ENCODE measurements at regions not wholly inside any gene's neighbourhood (a gene's known extent, or its start where the extent isn't known, plus 50 kb on each side); places are given as distances from the start of the nearest gene placed in this dataset.

DNA sequence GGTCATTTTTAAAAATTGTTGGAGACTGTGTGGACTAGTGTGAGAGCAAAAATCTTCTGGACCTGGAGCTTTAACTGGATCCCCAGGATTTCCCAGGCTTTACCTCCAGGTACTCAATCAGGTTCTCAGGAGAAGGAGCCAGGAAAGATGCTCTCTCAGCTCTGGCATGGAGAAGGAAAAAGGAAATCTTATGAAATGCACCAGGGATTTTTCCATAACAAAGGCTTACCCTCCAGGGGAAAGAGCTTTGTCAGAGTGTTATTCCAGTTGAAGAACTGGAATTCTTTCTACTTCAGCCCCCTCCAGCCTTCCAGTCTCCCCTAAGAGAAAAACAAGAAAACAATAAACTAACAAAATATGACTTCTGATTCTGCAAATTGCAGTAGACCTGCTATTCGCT is 436.7 kb upstream of the ANKRD30A start:
- no peak for DNase-seq

DNA sequence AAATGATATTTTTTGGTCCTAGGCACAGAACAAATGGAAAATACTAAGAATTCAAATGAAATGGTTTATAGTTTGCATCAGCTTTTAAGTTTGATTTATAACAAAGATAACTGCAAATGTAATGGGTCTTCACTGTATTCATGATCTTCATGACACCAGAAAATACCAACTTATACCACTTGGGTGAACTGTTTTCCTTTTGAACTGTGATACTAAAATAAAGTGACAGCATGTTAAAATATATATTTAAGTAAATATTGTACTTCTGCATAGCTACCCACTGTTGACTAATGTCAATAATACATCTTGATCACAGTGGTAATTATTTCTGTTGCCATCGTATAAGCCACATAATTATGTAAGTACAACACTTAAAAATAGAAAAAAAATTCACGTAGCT is 442.0 kb upstream of the ANKRD30A start:
- DNase-seq, result no peak

DNA sequence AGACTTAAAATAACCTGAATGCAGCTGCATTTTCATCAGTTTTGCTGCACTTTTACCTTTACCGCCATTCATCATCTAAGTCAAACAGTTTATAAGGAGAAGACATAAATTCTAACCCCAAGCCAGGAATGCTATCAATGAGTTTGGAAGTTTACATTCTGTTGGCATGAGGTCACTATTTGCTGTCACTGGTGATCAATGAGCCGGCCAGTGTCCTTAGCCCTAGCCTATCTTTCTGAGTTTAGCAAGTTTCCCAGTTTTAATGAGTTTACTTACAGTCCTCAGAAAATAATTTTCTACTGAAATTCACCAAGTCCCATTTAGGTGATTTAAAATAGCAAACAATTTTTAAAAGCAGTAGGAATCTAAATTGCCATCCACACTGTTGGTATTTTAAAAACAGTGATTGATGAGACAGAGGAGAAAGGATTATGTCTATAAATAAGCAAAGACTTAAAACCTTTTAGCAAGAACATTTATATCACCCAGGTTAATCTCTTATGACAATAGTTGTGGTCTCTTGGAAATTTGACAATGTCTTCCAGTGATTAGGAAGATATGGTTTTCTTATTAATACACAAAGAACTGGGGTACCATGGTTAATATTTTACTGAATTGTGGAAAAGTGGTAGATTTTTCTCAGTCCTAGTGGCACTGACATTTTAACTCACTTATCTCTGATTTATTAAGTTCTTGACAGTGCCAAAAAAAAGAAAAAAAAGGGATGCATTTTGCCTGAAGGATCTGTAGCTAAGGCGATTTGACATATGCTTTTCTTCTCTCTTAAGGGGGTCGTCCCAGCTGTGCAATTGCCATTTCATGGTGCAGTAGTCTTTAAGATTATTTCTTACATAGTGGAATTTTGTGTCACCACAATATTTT is 443.4 kb upstream of the ANKRD30A start:
- no peak for DNase-seq

DNA sequence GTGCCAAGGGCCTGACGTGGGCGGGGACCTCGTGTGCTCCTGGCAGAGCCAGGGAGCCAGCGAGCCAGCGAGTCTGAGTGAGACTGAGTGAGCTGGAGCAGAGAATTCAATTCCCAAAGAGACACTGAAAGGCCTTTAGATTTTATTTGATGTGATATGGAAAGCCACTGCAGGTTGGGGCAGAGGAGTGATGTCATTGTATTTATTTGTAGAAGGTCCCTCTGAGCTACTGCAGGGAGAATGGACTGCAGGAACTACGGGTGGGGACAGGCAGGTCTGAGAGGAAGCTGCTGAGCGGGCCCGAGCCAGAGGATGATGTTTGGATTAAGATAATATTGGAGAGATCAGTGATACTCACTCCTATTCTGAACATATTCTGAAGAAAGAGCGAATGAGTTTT is 445.8 kb upstream of the ANKRD30A start:
- no peak for DNase-seq

DNA sequence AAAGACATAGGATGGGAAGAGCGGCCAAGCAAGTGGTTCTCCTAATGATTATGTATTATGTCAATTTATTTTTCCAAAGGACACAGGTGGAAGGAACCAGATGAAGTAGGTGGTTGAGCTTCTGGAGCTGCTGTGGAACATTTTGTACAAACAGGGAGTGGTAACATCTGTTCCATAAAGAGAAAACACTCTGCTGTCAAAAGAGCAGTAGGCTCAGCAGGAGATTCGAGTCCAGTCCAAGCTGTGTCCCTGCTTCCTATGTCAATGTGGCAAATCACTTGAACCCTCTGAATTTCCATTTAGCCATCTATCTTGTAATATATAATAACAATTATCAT is 448.0 kb upstream of the ANKRD30A start:
- peak; percentile 47 for DNase-seq

DNA sequence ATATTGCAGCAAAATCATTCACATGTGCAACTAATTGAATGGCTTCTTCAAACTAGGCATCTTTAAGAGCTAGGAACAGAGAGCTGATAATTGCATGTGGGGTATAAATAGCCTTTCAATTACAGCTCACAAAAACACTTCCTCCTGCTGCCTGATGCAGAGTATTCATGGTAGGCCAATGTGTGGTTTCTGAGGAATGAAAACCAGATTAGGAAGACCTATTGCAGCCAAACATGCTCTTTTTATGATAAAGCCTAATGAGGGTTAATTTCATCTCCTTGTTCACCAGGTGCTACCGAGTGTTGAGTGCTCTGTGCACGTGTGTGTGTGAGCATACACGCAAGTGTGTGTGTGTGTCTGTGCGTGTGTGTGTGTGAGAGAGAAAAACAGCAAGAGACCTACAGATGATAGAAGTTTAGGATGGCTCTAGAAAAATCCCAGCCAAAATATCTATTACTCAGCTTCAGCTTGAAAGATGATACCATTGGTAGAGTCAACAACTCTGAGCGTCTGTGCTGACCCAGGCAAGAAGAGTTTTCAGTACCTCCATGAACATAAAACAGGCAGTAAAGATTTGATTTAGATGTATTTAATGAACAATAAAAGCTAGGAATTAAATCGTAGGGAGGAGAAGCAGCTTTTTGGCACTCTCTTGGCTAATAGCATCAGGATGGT is 448.5 kb upstream of the ANKRD30A start:
- DNase-seq, result no peak

DNA sequence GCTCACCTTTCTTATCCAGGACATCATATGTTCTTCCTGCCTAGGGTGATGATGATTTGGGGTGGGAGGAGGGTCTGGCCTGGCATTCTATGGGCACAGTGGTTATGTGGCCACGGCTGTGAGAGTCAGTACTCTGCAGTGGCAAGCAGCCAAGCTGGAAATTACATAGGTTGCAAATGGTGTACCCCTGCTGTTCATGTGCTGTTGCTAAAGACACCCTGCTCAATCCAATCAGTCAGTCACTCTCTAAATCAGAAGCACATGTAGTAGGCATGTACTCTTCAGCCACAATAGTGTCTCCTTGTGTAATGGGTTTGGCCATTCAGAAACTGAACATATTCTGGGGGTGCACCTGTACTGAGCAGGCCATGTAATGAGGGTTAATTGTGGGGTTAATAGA is 449.1 kb upstream of the ANKRD30A start:
- DNase-seq, result peak; percentile 10

DNA sequence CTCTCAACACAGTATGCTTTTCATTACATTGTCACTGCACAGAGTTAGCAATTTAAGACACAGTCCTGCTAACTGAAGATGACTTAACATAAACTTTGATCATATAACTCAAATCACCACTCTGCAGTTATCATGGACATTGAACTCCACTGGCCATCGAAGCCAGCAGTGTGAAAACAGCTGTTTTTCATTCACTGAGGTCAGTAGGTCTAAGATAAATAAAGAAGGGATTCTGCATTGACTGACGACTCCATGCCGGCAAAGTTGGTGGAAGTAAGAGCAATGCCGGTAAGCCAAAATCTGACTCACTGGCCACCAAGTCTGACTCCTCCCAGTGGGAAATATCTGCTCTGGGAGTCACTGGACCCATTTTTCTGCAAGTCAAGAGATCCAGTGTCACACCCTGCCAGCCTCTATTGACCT is 449.9 kb upstream of the ANKRD30A start:
- no peak for DNase-seq

DNA sequence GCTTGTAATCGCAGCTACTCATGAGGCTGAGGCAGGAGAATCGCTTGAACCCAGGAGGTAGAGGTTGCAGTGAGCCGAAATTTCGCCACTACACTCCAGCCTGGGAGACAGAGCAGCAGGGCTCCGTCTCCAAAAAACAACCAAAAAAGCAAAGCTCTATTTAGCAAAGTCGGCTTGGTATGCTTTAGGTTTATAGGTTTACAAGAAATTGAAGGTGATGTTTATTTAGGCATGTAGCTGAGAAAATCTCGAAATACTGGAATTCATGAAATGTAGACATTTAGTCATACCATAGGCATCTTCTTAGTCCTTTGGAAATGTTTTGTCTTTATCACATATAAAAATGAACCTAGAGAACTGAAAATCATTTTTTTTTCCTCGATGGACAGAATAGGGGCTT is 453.8 kb upstream of the ANKRD30A start:
- no peak for DNase-seq

DNA sequence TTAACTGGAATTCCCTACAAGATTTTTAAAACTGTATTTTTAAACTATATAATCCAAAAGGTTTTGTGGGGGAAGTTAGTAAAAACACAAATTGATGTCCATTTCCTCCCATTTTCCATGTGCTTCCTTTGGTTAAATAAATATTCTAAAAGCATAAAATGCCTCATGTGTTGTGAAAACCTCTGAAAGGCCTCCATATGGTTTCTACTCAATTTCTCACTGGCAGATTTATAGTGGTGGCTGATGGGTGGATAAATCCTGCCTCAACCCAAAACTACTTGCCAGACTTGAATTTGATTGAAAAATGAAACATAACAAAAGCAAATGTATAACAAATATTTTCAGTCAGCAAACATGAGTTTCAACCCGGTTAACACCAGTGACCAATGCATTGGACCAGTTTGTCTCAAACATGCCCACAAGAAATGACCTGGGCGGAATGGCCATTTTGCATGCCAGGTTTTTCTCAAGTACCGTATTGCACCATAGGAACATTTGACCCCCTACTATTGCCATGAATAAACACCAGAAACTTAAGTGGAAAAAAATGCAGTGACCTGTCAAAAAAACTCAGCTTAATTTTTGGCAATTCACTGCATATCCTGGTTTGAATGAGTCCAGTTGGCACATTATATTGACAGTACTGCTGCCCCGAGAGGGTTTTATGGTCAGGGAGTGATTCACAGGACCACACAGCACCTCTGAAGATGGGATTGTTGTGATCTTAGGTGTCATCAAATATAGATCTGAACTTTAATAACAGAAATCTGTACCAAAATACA is 454.6 kb upstream of the ANKRD30A start:
- no peak for DNase-seq

DNA sequence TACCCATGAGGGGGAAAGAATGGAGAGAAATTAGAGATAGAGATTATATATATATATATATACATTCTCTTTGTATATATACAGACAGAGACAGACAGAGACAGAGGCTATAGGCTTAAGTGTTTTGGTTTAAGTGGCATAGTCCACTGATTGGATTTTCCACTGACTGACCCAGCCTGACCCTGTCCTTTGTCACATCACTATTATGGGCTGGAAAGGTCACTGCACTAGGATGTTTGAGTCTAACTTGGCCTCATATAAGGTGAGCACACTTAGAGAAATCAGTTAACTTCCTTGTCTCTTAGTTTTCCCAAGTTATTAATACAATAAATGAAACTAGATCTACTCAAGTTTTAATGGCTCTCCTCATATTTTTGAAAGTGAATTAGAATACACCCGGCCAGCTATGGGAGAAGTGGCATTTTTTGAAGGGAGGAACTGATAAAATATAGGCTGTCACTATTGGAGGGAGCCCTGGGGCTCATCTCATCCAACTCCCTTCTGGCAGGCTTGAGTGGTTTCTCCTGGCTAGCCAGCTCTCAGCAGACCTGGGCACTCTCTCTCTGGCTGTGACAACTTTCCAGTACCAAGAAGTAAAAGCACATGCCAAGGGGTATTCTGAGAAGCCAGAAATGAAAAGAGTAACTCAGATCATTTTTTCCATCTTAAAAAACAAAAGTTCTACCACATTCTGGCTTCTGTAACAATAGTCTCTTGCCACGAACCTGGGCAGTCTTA is 455.6 kb upstream of the ANKRD30A start:
- DNase-seq, result no peak

DNA sequence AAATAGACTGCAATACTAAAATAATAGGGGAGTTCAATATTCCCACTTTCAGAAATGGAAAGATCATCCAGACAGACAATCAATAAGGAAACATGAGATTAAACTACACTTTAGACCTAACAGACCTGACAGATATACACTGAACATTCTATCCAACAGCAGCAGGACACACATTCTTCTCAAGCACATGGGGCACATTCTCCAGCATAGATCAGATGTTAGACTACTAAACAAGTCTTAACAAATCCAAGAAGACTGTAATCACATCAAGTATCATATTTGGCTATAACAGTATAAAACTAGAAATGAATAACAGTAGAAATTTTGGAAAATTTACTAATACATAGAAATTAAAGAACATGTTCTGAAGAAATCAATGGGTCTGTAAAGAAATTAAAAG is 458.9 kb upstream of the ANKRD30A start:
- no peak for DNase-seq

DNA sequence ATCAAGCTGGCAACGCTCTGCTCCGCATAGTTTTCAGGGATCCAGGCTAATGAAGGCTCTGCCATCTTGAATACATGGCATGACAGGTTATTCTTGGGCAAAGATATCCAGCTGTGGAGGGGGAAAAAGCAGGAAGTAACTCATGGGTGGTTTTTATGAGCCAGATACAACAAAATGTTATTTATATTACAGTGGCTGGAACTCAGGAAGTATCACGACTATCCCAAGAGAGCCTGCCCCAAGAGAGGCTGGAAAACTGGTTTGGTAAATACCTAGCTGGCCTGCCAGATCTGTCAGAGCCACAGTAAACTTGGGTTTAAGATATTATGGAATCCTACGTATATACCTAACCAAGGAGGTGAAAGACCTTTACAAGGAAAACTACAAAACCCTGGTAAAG is 462.8 kb upstream of the ANKRD30A start:
- DNase-seq, result no peak

DNA sequence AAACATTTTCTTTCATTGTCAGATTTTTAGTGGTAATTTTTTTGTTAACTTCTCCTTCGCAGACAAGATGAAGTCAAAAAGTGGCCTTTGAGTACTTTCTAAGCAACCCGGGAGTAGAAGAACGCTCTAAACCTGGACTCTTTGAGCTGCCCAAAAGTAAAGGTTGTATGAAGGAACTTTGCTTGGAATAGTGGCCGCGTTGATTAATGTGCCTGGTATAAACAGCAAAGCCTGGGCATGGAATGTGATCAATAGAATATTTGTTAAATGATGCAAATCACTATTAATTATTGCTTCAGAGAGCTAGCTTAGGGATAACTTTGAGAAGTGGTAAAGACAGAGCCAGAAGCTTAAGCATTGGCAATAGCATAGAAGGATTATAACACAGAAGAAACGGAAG is 475.1 kb upstream of the ANKRD30A start:
- DNase-seq, result no peak

DNA sequence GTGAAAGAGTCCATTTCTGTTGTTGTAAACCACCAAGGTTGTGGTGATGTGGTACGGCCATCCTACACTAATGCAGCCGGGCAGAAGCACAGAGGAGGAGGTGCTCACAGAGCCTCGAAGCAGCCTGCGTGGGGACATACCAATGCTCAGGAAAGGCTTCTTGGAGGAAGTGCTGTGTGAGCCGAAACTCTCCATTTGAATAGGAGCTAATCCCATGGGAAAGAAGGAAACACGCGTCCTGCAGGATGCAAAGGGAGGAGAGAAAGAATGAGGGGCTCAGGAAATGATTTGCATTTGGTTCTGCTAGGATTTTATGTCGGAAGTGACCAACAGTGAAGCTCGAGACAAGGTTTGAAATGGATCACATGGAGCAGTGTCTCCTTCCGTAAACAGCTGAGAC is 477.9 kb upstream of the ANKRD30A start:
- DNase-seq, result no peak

DNA sequence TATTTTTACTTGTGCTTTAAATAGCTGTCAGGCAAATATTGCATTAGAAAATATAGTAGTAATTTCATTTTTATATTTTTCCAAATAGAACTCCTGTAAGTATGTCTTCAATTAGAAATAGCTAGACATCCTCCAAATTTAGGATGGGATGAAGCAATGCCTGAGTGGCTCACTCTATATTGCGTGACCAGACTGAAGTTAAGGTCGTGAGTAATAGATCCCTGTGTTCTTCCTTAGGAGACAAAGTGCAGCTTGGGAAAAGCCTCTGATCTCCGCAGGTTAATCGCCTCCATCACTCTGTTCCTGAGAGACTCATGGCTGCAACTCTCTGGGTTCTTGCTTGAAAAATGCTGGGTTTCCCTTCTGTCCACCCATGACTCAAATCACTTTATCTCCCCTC is 484.8 kb upstream of the ANKRD30A start:
- no peak for DNase-seq

DNA sequence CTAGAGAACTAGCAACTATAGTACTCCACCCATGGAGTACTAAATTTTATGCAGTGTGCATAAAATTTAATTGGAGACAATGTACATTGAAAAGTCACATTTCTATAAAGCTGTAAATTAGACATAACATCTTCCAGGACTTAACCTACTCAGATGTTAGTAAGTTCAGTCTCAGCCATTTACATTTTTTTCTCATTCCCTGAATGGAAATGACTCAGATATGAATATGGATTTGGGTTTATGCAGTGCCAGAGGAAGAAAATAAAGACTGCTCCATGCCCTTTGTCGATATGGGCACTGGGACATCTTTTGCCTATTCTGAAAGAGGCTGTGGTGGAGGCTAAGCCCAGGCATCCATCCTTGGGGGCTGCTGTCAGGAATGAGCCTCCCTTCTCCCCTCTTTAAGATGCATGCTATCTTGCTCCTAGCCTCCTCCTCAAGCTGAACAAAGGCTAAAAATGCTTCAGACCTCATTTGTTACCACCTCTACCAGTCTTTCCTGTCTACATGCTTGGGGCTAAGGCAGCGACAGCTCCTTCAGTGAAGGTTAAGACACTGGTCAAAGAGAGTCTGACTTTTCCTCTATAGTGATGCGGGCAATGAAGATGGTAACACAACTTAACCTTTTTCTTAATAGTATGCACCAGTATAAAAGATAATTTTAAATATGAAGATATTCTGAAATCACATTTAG is 486.8 kb upstream of the ANKRD30A start:
- DNase-seq, result no peak

DNA sequence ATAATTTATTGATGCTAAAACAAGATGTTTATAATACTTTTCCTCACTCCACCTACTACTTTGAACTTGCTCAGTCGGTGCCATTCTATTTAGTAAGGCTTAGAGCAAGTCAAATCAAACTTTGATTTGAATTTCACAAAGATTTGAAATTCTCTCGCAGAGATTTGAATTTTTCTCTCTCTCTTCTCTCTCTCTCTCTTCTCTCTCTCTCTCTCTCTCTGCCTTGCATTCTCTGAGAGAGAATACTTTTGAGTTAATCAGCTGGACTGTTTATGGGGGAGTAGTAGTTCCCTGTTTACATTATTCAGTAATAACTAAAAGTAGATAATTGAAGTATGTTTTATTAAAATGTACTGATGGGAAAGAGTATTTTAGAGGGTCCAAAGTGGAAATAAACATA is 488.5 kb upstream of the ANKRD30A start:
- DNase-seq, result no peak

DNA sequence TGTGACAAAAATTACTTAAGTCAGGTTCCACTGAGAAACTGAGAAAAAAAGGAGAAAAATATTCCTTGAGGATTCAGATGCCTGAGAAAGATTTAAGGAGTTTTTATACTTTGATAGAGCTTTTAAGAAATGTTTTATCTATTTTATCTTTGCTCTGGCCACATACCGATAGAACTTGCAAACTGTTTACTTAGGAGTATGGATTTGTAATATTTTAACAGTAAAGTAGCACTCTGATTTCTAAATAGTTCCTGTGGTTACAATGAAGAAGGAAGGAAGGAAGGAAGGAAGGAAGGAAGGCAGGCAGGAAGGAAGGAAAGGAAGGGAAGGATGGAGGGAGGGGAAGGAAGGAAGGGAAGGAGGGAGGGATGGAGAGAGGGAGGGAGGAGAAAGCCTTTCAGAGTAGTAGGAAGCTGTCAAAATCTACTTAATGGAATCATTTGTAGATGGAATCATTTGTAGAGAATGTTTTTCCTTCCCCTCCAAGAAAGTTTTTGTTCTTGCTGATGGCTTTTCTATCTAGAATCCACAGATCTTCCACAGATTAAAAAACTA is 489.0 kb upstream of the ANKRD30A start:
- DNase-seq, result no peak

DNA sequence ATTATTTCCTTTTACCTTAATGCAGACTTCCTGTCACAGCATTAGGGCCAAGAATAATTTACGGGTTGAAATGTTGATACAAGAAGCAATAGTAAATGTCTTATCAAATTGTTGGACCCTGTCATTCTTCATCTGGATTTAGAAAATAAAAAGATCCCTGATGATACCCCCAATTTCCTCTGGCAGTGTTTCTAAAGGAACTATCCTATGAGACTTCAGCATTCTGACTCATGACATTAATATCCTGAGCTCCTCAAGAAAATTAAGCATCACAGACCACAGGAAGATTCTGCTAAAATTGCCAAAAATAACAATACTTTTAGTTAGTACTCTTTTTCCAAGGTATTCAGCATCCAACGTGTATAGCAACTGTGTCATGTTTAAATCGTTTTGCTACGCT is 490.5 kb upstream of the ANKRD30A start:
- DNase-seq, result no peak

DNA sequence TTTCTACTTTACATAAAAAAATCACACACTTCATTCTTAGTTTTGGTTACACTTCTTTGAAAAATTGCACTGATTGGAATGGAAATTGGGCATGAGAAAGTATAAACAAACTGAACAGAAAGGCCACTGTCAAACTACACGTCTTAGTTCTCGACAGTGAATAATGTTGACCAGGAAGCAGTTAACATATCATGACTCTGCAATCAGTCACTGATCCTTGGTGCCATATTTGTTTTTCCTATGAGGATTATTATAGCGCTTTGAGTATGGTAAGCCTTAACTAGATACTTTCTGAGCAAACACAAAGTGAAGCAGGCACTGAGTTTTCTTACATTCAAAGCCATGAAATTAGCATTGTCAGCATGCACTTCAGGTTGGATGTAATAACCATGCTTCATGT is 495.1 kb upstream of the ANKRD30A start:
- DNase-seq, result no peak

DNA sequence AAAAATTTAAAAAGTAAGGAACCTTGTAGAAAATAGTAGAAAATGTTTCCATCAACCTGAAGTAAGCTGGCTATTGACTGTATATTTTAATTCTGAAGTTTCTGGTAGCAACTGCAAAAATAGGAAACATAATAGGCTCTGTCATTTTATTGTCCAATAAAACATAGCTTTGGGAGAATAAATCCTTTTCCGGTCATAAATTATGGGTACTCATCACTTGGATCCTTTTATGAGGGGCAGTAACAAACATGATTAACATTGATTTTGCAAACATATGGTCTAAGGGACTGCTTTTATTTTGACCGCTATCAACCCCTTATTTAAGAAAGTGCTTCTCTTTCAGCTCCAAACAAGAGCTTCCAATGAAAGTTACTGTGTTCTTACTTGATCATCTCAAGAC is 495.9 kb upstream of the ANKRD30A start:
- no peak for DNase-seq
